ENCODE measurements at regions not wholly inside any gene's neighbourhood (a gene's known extent, or its start where the extent isn't known, plus 50 kb on each side); places are given as distances from the start of the nearest gene placed in this dataset.

DNA sequence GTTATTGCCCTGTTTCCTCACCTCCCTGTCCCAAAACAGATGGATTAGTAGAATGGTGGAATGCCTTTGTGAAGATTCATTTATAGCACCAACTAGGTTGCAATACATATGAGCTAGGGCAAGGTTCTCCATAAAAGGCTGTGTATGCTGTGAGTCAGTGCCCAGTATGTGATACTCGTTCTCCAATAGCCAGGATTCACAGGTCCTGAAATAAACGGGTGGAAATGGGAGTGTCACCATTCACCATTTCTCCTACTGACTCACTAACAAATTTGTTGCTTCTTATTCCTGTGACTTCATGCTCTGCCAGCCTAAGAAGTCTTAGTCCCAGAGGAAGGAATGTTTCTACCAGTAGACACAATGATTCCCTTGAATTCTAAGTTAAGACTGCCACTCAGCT lies 1745.4 kb downstream of the SLITRK1 start:
- no peaks in the 10 kb centered on the region for H3K9me3 ChIP-seq (ENCODE audit: low read length)
- H3K27me3 ChIP-seq (ENCODE audit: insufficient read depth, low read depth, low read length), result no peaks in the 10 kb centered on the region
- TF ChIP-seq MXI1 (conservative IDR thresholded peaks at IDR 0.05; ENCODE audit: poor library complexity, severe bottlenecking) (no peak), RAD21 (conservative IDR thresholded peaks at IDR 0.05) (no peak), POLR2AphosphoS5 (IDR thresholded peaks at IDR 0.05) (no peak), SMC3 (conservative IDR thresholded peaks at IDR 0.05; ENCODE audit: poor library complexity) (no peak), TAF1 (IDR thresholded peaks at IDR 0.05; ENCODE audit: low read depth) (no peak), EP300 (conservative IDR thresholded peaks at IDR 0.05; ENCODE audit: poor library complexity, severe bottlenecking) (no peak), EZH2 (IDR thresholded peaks at IDR 0.05; ENCODE audit: borderline replicate concordance, insufficient read depth, low read length, poor library complexity, severe bottlenecking) (no peak)
- TF ChIP-seq, protein P1, sequence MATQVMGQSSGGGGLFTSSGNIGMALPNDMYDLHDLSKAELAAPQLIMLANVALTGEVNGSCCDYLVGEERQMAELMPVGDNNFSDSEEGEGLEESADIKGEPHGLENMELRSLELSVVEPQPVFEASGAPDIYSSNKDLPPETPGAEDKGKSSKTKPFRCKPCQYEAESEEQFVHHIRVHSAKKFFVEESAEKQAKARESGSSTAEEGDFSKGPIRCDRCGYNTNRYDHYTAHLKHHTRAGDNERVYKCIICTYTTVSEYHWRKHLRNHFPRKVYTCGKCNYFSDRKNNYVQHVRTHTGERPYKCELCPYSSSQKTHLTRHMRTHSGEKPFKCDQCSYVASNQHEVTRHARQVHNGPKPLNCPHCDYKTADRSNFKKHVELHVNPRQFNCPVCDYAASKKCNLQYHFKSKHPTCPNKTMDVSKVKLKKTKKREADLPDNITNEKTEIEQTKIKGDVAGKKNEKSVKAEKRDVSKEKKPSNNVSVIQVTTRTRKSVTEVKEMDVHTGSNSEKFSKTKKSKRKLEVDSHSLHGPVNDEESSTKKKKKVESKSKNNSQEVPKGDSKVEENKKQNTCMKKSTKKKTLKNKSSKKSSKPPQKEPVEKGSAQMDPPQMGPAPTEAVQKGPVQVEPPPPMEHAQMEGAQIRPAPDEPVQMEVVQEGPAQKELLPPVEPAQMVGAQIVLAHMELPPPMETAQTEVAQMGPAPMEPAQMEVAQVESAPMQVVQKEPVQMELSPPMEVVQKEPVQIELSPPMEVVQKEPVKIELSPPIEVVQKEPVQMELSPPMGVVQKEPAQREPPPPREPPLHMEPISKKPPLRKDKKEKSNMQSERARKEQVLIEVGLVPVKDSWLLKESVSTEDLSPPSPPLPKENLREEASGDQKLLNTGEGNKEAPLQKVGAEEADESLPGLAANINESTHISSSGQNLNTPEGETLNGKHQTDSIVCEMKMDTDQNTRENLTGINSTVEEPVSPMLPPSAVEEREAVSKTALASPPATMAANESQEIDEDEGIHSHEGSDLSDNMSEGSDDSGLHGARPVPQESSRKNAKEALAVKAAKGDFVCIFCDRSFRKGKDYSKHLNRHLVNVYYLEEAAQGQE (IDR thresholded peaks at IDR 0.05; ENCODE audit: borderline replicate concordance), result no peak
- TF ChIP-seq, protein P2, sequence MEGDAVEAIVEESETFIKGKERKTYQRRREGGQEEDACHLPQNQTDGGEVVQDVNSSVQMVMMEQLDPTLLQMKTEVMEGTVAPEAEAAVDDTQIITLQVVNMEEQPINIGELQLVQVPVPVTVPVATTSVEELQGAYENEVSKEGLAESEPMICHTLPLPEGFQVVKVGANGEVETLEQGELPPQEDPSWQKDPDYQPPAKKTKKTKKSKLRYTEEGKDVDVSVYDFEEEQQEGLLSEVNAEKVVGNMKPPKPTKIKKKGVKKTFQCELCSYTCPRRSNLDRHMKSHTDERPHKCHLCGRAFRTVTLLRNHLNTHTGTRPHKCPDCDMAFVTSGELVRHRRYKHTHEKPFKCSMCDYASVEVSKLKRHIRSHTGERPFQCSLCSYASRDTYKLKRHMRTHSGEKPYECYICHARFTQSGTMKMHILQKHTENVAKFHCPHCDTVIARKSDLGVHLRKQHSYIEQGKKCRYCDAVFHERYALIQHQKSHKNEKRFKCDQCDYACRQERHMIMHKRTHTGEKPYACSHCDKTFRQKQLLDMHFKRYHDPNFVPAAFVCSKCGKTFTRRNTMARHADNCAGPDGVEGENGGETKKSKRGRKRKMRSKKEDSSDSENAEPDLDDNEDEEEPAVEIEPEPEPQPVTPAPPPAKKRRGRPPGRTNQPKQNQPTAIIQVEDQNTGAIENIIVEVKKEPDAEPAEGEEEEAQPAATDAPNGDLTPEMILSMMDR (IDR thresholded peaks at IDR 0.05; ENCODE audit: poor library complexity, severe bottlenecking), result no peak
- H4K20me1 ChIP-seq (ENCODE audit: insufficient read depth), result no peaks in the 10 kb centered on the region
- H3K79me2 ChIP-seq (replicated peaks; ENCODE audit: insufficient read depth, low read length), result no peaks in the 10 kb centered on the region
- no peak overlapping the region for H3K27ac ChIP-seq (ENCODE audit: low read length)
- H2AFZ ChIP-seq (ENCODE audit: low read depth, low read length), result no peak overlapping the region
- H3K36me3 ChIP-seq (ENCODE audit: insufficient read depth, low read length), result no peaks in the 10 kb centered on the region
- H3K4me3 ChIP-seq (ENCODE audit: low read length), result no peak overlapping the region
- no peaks in the 10 kb centered on the region for H3F3A ChIP-seq (ENCODE audit: insufficient read depth, low read length, poor library complexity, severe bottlenecking)
- H3K4me2 ChIP-seq (ENCODE audit: low read length), result no peak overlapping the region
- H3K9me2 ChIP-seq (ENCODE audit: insufficient read depth, low read length), result no peaks in the 10 kb centered on the region
- no peak overlapping the region for H3K9ac ChIP-seq (ENCODE audit: low read length)

DNA sequence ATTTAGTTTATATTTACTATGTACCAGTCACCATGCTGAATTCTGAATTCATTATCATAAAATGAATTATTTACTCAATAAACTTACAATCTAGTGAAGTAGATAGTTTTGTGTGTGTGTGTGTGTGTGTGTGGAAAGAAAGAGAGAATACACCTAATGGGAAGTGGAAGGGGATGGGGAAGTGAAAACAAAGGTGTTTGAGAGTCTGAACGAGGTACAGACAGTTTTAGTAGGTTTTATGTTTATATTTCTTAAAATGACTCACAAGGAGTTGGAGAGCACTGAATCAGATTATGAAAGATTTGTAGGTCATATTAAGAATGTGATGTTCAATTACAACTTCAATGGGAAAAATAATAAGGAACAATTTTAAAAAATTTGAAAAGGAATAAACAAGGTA lies 1753.0 kb downstream of the SLITRK1 start:
- Histone ChIP-seq H3K9ac (ENCODE audit: low read length) (no peak overlapping the region), H3K79me2 (replicated peaks; ENCODE audit: insufficient read depth, low read length) (no peaks in the 10 kb centered on the region), H3K4me2 (ENCODE audit: low read length) (no peak overlapping the region), H3K27ac (ENCODE audit: low read length) (no peak overlapping the region), H2AFZ (ENCODE audit: low read depth, low read length) (no peak overlapping the region), H3F3A (ENCODE audit: insufficient read depth, low read length, poor library complexity, severe bottlenecking) (no peaks in the 10 kb centered on the region), H3K4me3 (ENCODE audit: low read length) (no peak overlapping the region), H3K9me2 (ENCODE audit: insufficient read depth, low read length) (no peaks in the 10 kb centered on the region), H3K9me3 (ENCODE audit: low read length) (no peaks in the 10 kb centered on the region), H4K20me1 (ENCODE audit: insufficient read depth) (no peaks in the 10 kb centered on the region), H3K27me3 (ENCODE audit: insufficient read depth, low read depth, low read length) (no peaks in the 10 kb centered on the region), H3K36me3 (ENCODE audit: insufficient read depth, low read length) (no peaks in the 10 kb centered on the region)
- TF ChIP-seq MXI1 (conservative IDR thresholded peaks at IDR 0.05; ENCODE audit: poor library complexity, severe bottlenecking) (no peak), EZH2 (IDR thresholded peaks at IDR 0.05; ENCODE audit: borderline replicate concordance, insufficient read depth, low read length, poor library complexity, severe bottlenecking) (no peak), POLR2AphosphoS5 (IDR thresholded peaks at IDR 0.05) (no peak), RAD21 (conservative IDR thresholded peaks at IDR 0.05) (no peak)
- TF ChIP-seq, protein P2 (IDR thresholded peaks at IDR 0.05; ENCODE audit: poor library complexity, severe bottlenecking), result no peak
